GM12878 (cell line): ENCODE measurements at regions not wholly inside any gene's neighbourhood (a gene's known extent, or its start where the extent isn't known, plus 50 kb on each side); places are given as distances from the start of the nearest gene placed in this dataset.

Source experiments
- ATAC-seq: fragments of 200-7000 bp; cut with Tn5 transposase; 3 replicates; pipeline ENCODE4 v1.9.1; 2020; ENCODE audit warnings: mild to moderate bottlenecking, moderate library complexity
- BruUV-seq: library from RNA; stranded (reverse); fragments of 400-500 nt; replicated peaks from 2 replicates; lab custom pipeline; 2021; lab: Mats Ljungman, UMichigan
- CTCF ChIA-PET: fragments of 300-600 bp; sonication (Branson Sonifier 250); formaldehyde crosslinking; extraction: SDS; loops from one replicate; lab custom pipeline; 2021; ENCODE audit warnings: inconsistent platforms; lab: Yijun Ruan, JAX
- POLR2A ChIA-PET: fragments of 350-600 bp; formaldehyde crosslinking; extraction: SDS; loops from one replicate; lab custom pipeline; 2021; ENCODE audit warnings: inconsistent platforms; lab: Charles Lee
- RAD21 ChIA-PET: fragments of 300-600 bp; sonication (Branson Sonifier 250); formaldehyde crosslinking; loops from one replicate; lab custom pipeline; 2023; ENCODE audit warnings: antibody characterized with exemption; ENCODE audit not compliant: unreplicated experiment; lab: Charles Lee
- SMC1A ChIA-PET: fragments of 300-600 bp; sonication (Branson Sonifier 250); formaldehyde crosslinking; loops from one replicate; lab custom pipeline; 2023; ENCODE audit not compliant: unreplicated experiment, uncharacterized antibody; lab: Charles Lee
- DNase-seq: peaks from one replicate; pipeline ENCODE4 v3.0.0-alpha.2; 2011; ENCODE audit warnings: low read depth, low spot score
- FAIRE-seq: peaks from 3 replicates; lab custom pipeline; 2011; peaks lifted over from hg19 to GRCh38; lab: Jason Lieb, UNC
- H2AFZ ChIP-seq: 2 replicates; pipeline ENCODE4 v1.6.0; 2011; ENCODE audit warnings: low read depth, low read length, control low read depth; ENCODE audit not compliant: control insufficient read depth
- H3K27ac ChIP-seq: 2 replicates; pipeline ENCODE4 v1.5.1; 2011; ENCODE audit warnings: control low read depth; ENCODE audit not compliant: control insufficient read depth, insufficient read depth
- H3K27me3 ChIP-seq, 2 experiments: replicated peaks in 1 of 2; 2 replicates each; pipeline versions ENCODE4 v1.6.0 to v1.6.1; 2011; ENCODE audit warnings: low read length in 1 of 2; ENCODE audit not compliant: control insufficient read depth in 2 of 2, insufficient read depth in 2 of 2
- H3K36me3 ChIP-seq, 2 experiments: 2 replicates each; pipeline ENCODE4 v1.5.1; 2011; ENCODE audit warnings: low read length in 1 of 2; ENCODE audit not compliant: control insufficient read depth in 2 of 2, insufficient read depth in 2 of 2
- H3K4me1 ChIP-seq: 2 replicates; pipeline ENCODE4 v1.6.1; 2011; ENCODE audit warnings: mild to moderate bottlenecking, low read length, moderate library complexity, mixed read lengths; ENCODE audit not compliant: control insufficient read depth, insufficient read depth
- H3K4me2 ChIP-seq: 2 replicates; pipeline ENCODE4 v1.6.0; 2011; ENCODE audit warnings: control low read depth; ENCODE audit not compliant: control insufficient read depth, insufficient read depth
- H3K4me3 ChIP-seq: fragments of 200-600 bp; sonication (generic); 2 replicates; pipeline ENCODE4 v1.5.1; 2016
- H3K79me2 ChIP-seq: 2 replicates; pipeline ENCODE4 v1.6.0; 2011; ENCODE audit warnings: low read length; ENCODE audit not compliant: control insufficient read depth, insufficient read depth
- H3K9ac ChIP-seq: 2 replicates; pipeline ENCODE4 v1.8.0; 2011; ENCODE audit warnings: low read length, control low read depth, mixed read lengths; ENCODE audit not compliant: control insufficient read depth, insufficient read depth
- H3K9me3 ChIP-seq: replicated peaks from 3 replicates; pipeline ENCODE4 v1.5.1; 2011; ENCODE audit warnings: mild to moderate bottlenecking, low read length; ENCODE audit not compliant: control insufficient read depth, insufficient read depth
- H4K20me1 ChIP-seq: 2 replicates; pipeline ENCODE4 v1.6.0; 2011; ENCODE audit not compliant: control insufficient read depth, insufficient read depth
- GABPA ChIP-seq: IDR thresholded peaks from 2 replicates; pipeline ENCODE4 v1.6.1; 2014; ENCODE audit warnings: antibody characterized with exemption, low read depth, mild to moderate bottlenecking, inconsistent platforms
- HCFC1 ChIP-seq: fragments of 150-350 bp; IDR thresholded peaks from 2 replicates; pipeline ENCODE4 v1.6.1; 2014; ENCODE audit warnings: low read length
- MEF2A ChIP-seq: IDR thresholded peaks from 2 replicates; pipeline ENCODE4 v1.6.1; 2011; ENCODE audit warnings: low read depth, mild to moderate bottlenecking, low read length, moderate library complexity; ENCODE audit not compliant: insufficient read depth
- RUNX3 ChIP-seq: IDR thresholded peaks from 2 replicates; pipeline ENCODE4 v1.6.1; 2012; ENCODE audit warnings: low read length, inconsistent platforms
- ZBTB4 ChIP-seq: fragments of 450-650 bp; formaldehyde crosslinking; IDR thresholded peaks from 2 replicates; pipeline ENCODE4 v1.4.0; 2022; ENCODE audit warnings: mild to moderate bottlenecking, moderate library complexity
- WGBS: methylation state at CpG from one replicate; pipeline ENCODE4 v1.1.6; 2016; ENCODE audit warnings: low lambda C conversion rate; ENCODE audit not compliant: insufficient replicate concordance, insufficient coverage; ENCODE audit errors: missing lambda C conversion rate; 5-methylcytosine and 5-hydroxymethylcytosine counted together
- in situ Hi-C: fragments of 300-500 bp; cut with MboI; formaldehyde crosslinking; loops from 9 replicates; pipeline ENCODE4 v1.14.3; 2018; ENCODE audit warnings: mixed read lengths
- intact Hi-C: fragments of 100-400 bp; cut with micrococcal nuclease; formaldehyde crosslinking; loops from one replicate; pipeline ENCODE4 v1.14.2; 2022; ENCODE audit not compliant: unreplicated experiment

DNA sequence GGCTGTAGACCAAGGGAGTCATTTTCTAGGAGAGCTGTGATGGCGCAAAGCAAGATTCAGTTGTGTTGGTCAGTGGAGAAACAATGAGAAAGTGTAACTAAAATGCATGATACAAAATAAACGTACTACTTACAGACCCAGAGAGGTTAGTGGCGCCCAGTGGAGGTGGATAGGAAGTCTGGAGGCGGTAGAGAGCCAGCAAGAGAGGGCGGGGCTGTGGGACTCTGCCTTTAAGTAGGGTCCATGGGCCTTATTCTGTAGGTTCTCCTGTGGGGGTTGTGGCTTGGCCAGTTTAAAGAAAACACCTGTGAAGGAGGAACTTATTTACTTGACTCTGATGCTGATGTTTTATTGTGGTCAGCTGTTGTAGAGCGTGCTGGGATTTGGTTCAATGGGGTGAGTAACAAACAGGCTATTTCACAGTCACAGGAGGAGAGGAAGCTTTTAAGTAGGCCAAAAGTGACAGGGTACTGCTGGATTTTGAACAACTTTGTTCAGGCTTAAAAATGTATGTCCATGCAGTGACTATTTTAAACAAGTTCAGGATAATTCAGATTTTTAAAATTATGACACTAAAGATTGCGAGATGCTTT is 1097.7 kb downstream of the TMTC2 start (continued):
- TF ChIP-seq ZBTB4, result no peak

- H3K9me3 ChIP-seq, result no peaks in the 10 kb centered on the region
- POLR2A ChIA-PET, result no interaction called here
- ATAC-seq (no peak), FAIRE-seq (no peak), DNase-seq (no peak)
- H3K4me1 ChIP-seq, result no peaks in the 10 kb centered on the region
- no peaks in the 10 kb centered on the region for H4K20me1 ChIP-seq
- no TSS peak for BruUV-seq
- no peak overlapping the region for H3K4me2 ChIP-seq
- no peak overlapping the region for H3K27ac ChIP-seq
- no peak overlapping the region for H3K4me3 ChIP-seq
- intact Hi-C loops, result no loop called here
- WGBS, result 0% methylated on average over 2 of the region's 2 CpGs
- H2AFZ ChIP-seq, result no peak overlapping the region
- TF ChIP-seq HCFC1, result no peak
- TF ChIP-seq MEF2A, result no peak
- TF ChIP-seq GABPA, result no peak
- TF ChIP-seq RUNX3, result no peak
- CTCF ChIA-PET, result interaction anchor here (1.0 kb wide), 1 partner anchor 44 kb away, joined by 3 read pairs; no protein-coding TSS in a partner anchor
- H3K27me3 ChIP-seq, result no peaks in the 10 kb centered on the region
- SMC1A ChIA-PET, result no interaction called here
- no peak overlapping the region for H3K9ac ChIP-seq
- H3K79me2 ChIP-seq, result no peaks in the 10 kb centered on the region
- RAD21 ChIA-PET, result no interaction called here
- H3K36me3 ChIP-seq, result no peaks in the 10 kb centered on the region
- in situ Hi-C loops, result no loop called here
Observed at GRCh38 chr12:83779526-83779925, 1092.8 kb downstream of the TMTC2 start.
